Tibial nerve (tissue), 4 donors: ENCODE measurements at regions not wholly inside any gene's neighbourhood (a gene's known extent, or its start where the extent isn't known, plus 50 kb on each side); places are given as distances from the start of the nearest gene placed in this dataset.

Source experiments
- DNase-seq, 2 donors: peaks; one replicate each; pipeline ENCODE4 v3.0.0-alpha.2; 2019; ENCODE audit warnings: low spot score in 2 of 2
- H3K27ac ChIP-seq, 4 donors: fragments of 200-600 bp; sonication (generic) in 3 of 4; one replicate each; pipeline ENCODE4 v1.5.1; 2017 to 2019; ENCODE audit warnings: mild to moderate bottlenecking in 1 of 4
- H3K27me3 ChIP-seq, 2 donors: fragments of 200-600 bp; sonication (generic) in 1 of 2; one replicate each; pipeline versions ENCODE4 v1.5.1 to v1.6.0; 2017 to 2019
- H3K36me3 ChIP-seq, 3 donors: fragments of 200-600 bp; sonication (generic); one replicate each; pipeline ENCODE4 v1.5.1; 2018 to 2019
- H3K4me1 ChIP-seq, 4 donors: fragments of 200-600 bp; sonication (generic) in 3 of 4; one replicate each; pipeline ENCODE4 v1.5.1; 2017 to 2019
- H3K4me3 ChIP-seq, 4 donors: fragments of 200-600 bp; sonication (generic) in 3 of 4; one replicate each; pipeline ENCODE4 v1.5.1; 2017 to 2019; ENCODE audit warnings: mild to moderate bottlenecking in 1 of 4, moderate library complexity in 1 of 4
- H3K9me3 ChIP-seq, 4 donors: fragments of 200-600 bp; sonication (generic) in 3 of 4; one replicate each; pipeline ENCODE4 v1.5.1; 2017 to 2019
- CTCF ChIP-seq, 5 experiments: fragments of 200-600 bp in 3 of 5; fragments of 450-650 bp in 2 of 5; sonication (generic) in 3 of 5; IDR thresholded peaks; one replicate each; pipeline ENCODE4 v1.5.1; 2016 to 2019; ENCODE audit warnings: antibody characterized with exemption in 5 of 5, mild to moderate bottlenecking in 3 of 5, moderate library complexity in 2 of 5
- EP300 ChIP-seq, 2 donors: sonication (generic); formaldehyde crosslinking; IDR thresholded peaks; one replicate each; pipeline ENCODE4 v1.6.1; 2017; ENCODE audit warnings: antibody characterized with exemption in 2 of 2, mild to moderate bottlenecking in 1 of 2
- POLR2A ChIP-seq, 2 donors: fragments of 450-650 bp; IDR thresholded peaks; one replicate each; pipeline ENCODE4 v1.6.1; 2017; ENCODE audit warnings: antibody characterized with exemption in 2 of 2, mild to moderate bottlenecking in 2 of 2, moderate library complexity in 2 of 2
- WGBS, 2 donors: methylation state at CpG; one replicate each; pipeline ENCODE4 v1.1.5; 2018; 5-methylcytosine and 5-hydroxymethylcytosine counted together

GRCh38 chr15:37619358-37620042 is 314.9 kb upstream of the TMCO5A start:
- Histone ChIP-seq H3K4me1 (no peaks in the 10 kb centered on the region), H3K9me3 (peaks cover 0 to 3% (median 1%) of the 10 kb centered on the region in 4 donors), H3K27ac (no peak overlapping the region), H3K27me3 (no peaks in the 10 kb centered on the region), H3K4me3 (no peak overlapping the region), H3K36me3 (no peaks in the 10 kb centered on the region)
- TF ChIP-seq POLR2A (IDR thresholded peaks at IDR 0.05): no peak
- no peak for TF ChIP-seq EP300 (IDR thresholded peaks at IDR 0.05)
- WGBS, 2 donors: 96 to 98% methylated on average over 2 of the region's 2 CpGs
- DNase-seq: no peak

DNA sequence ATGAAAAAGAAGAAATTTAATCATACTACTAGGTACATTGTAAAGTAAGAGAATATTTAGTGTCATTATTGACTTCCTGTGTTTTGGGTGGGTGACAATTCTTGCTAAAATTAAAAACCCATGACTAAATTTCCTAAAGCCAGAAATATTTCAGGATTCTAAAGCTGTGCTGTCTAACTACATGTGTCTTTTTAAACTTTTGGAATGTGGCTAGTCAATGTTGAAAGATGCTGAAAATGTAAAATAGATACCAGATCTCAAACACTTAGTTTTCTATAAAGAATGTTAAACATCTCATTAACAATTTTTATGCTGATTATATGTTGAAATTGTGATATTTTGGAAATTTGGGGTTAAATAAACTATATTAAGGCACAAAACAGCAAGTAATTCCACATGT is 308.9 kb upstream of the TMCO5A start:
- Histone ChIP-seq H3K4me3 (no peak overlapping the region), H3K4me1 (no peaks in the 10 kb centered on the region)
- TF ChIP-seq EP300 (IDR thresholded peaks at IDR 0.05): no peak
- TF ChIP-seq CTCF (IDR thresholded peaks at IDR 0.05): no peak
- no peak for TF ChIP-seq POLR2A (IDR thresholded peaks at IDR 0.05)

GRCh38 chr15:37628507-37628906 is 305.9 kb upstream of the TMCO5A start:
- Histone ChIP-seq H3K36me3 (no peaks in the 10 kb centered on the region), H3K4me3 (no peak overlapping the region), H3K27ac (no peak overlapping the region), H3K4me1 (no peaks in the 10 kb centered on the region), H3K9me3 (no peaks in the 10 kb centered on the region), H3K27me3 (no peaks in the 10 kb centered on the region)
- no peak for DNase-seq
- TF ChIP-seq CTCF (IDR thresholded peaks at IDR 0.05) (no peak), EP300 (IDR thresholded peaks at IDR 0.05) (no peak), POLR2A (IDR thresholded peaks at IDR 0.05) (no peak)
- 35 to 60% methylated on average over 1 of the region's 1 CpG for WGBS, 2 donors

More for the DNA sequence above, 308.9 kb upstream of the TMCO5A start:
- no peaks in the 10 kb centered on the region for H3K9me3 ChIP-seq
- H3K27me3 ChIP-seq: no peaks in the 10 kb centered on the region
- H3K27ac ChIP-seq: no peak overlapping the region
- DNase-seq: no peak
- H3K36me3 ChIP-seq: no peaks in the 10 kb centered on the region

GRCh38 chr15:37636736-37637135 is 297.7 kb upstream of the TMCO5A start:
- no peaks in the 10 kb centered on the region for H3K27me3 ChIP-seq
- DNase-seq: no peak
- no peaks in the 10 kb centered on the region for H3K4me1 ChIP-seq
- TF ChIP-seq EP300 (IDR thresholded peaks at IDR 0.05) (no peak), POLR2A (IDR thresholded peaks at IDR 0.05) (no peak), CTCF (IDR thresholded peaks at IDR 0.05) (no peak)
- no peak overlapping the region for H3K27ac ChIP-seq
- no peak overlapping the region for H3K4me3 ChIP-seq
- H3K9me3 ChIP-seq: no peaks in the 10 kb centered on the region
- 76 to 86% methylated on average over 1 of the region's 1 CpG for WGBS, 2 donors
- H3K36me3 ChIP-seq: no peaks in the 10 kb centered on the region

DNA sequence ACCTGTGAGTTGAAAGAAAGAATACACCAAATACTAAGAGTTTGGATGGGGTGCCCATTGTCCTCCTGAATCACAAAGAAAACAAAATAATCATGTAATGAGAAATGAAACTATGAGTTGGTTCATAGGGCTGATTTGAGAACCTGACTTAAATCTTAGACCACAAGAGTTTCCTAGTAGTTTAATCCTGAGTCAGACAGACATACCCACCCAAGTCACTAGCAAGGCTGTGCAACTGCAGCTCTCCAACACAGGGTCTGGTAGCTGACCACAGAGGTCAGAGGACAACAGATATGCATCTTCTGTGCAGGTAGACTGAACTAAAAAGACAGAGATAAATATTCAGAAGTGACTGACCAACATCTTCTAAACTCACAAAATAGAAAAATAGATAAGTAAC is 296.3 kb upstream of the TMCO5A start:
- Histone ChIP-seq H3K27ac (no peak overlapping the region), H3K9me3 (no peaks in the 10 kb centered on the region), H3K4me1 (no peaks in the 10 kb centered on the region), H3K27me3 (no peaks in the 10 kb centered on the region), H3K4me3 (no peak overlapping the region), H3K36me3 (no peaks in the 10 kb centered on the region)
- DNase-seq: no peak
- TF ChIP-seq CTCF (IDR thresholded peaks at IDR 0.05): no peak

- no peaks in the 10 kb centered on the region for H3K9me3 ChIP-seq
- H3K27me3 ChIP-seq: no peaks in the 10 kb centered on the region
- no peak for TF ChIP-seq POLR2A (IDR thresholded peaks at IDR 0.05)
- no peak for TF ChIP-seq CTCF (IDR thresholded peaks at IDR 0.05)
- no peak for TF ChIP-seq EP300 (IDR thresholded peaks at IDR 0.05)
- H3K4me3 ChIP-seq: no peak overlapping the region
- no peak for DNase-seq
- H3K27ac ChIP-seq: no peak overlapping the region
- no peaks in the 10 kb centered on the region for H3K4me1 ChIP-seq
- H3K36me3 ChIP-seq: no peaks in the 10 kb centered on the region
Observed at GRCh38 chr15:37638691-37639090, 295.7 kb upstream of the TMCO5A start.
